Fibroblast of mammary gland (primary cell): ENCODE measurements at regions not wholly inside any gene's neighbourhood (a gene's known extent, or its start where the extent isn't known, plus 50 kb on each side); places are given as distances from the start of the nearest gene placed in this dataset.

Experiments
- DNase-seq: peaks from one replicate; pipeline ENCODE4 v3.0.0-alpha.2; 2010; ENCODE audit warnings: low read depth
- H3K4me3 ChIP-seq: 2 replicates; pipeline ENCODE4 v1.5.1; 2011; ENCODE audit warnings: low read depth, mild to moderate bottlenecking, low read length, moderate library complexity; ENCODE audit not compliant: control insufficient read depth
- TF ChIP-seq, protein P1 (sequence below): conservative IDR thresholded peaks from 2 replicates; pipeline ENCODE4 v1.5.1; 2011; ENCODE audit warnings: low read depth, low read length, inconsistent platforms; ENCODE audit not compliant: control insufficient read depth, insufficient read depth

DNA sequence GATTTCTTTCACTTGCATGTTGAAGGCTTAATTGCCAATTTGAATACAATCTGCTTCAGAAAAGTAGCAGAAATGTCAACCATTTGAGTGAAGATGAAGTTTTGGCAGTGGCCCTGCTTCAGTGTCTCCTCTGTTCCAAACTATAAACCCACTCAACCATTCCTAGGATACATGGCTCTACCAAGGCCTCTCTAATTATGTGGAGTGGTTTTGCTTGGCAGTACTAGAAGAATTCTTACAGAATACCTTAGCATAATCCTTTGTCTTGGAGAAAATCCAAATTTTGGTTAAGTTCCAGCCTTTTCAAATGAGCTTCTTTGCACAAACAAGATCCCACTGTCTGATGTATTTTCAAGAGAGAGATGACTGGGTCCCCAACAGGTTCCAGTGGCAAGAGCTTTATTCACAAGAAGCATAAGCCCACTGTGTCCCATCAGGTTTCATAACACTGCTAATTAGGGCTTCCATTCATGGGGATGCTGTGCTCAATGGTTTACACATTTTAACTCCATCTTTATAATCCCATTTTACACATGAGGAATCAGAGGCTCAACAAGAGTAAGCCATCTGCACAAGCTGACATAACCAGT lies 234.5 kb downstream of the IPO8 start:
- H3K4me3 ChIP-seq, result no peak overlapping the region
- TF ChIP-seq, protein P1, sequence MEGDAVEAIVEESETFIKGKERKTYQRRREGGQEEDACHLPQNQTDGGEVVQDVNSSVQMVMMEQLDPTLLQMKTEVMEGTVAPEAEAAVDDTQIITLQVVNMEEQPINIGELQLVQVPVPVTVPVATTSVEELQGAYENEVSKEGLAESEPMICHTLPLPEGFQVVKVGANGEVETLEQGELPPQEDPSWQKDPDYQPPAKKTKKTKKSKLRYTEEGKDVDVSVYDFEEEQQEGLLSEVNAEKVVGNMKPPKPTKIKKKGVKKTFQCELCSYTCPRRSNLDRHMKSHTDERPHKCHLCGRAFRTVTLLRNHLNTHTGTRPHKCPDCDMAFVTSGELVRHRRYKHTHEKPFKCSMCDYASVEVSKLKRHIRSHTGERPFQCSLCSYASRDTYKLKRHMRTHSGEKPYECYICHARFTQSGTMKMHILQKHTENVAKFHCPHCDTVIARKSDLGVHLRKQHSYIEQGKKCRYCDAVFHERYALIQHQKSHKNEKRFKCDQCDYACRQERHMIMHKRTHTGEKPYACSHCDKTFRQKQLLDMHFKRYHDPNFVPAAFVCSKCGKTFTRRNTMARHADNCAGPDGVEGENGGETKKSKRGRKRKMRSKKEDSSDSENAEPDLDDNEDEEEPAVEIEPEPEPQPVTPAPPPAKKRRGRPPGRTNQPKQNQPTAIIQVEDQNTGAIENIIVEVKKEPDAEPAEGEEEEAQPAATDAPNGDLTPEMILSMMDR, result no peak
- no peak for DNase-seq

DNA sequence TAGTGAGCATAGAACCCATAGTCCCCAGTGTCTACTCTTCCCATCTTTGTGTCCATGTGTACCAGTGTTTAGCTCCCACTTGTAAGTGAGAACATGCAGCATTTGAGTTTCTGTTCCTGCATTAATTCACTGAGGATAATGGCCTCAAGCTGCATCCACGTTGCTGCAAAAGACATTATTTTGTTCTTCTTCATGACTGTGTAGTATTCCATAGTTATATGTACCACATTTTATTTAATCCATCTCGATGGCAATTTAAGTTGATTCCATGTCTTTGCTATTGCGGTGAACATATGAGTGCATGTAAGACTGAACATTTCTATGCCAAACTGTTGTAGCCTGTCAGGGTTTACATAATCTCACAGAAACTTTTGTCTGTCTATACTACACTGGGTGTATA lies 237.2 kb downstream of the IPO8 start:
- no peak for DNase-seq
- TF ChIP-seq, protein P1, result no peak
- no peak overlapping the region for H3K4me3 ChIP-seq

- DNase-seq, result peak; percentile 96
- TF ChIP-seq, protein P1, result peak; percentile 70
- H3K4me3 ChIP-seq, result no peak overlapping the region
Observed at GRCh38 chr12:30457621-30458289, 237.9 kb downstream of the IPO8 start.

DNA sequence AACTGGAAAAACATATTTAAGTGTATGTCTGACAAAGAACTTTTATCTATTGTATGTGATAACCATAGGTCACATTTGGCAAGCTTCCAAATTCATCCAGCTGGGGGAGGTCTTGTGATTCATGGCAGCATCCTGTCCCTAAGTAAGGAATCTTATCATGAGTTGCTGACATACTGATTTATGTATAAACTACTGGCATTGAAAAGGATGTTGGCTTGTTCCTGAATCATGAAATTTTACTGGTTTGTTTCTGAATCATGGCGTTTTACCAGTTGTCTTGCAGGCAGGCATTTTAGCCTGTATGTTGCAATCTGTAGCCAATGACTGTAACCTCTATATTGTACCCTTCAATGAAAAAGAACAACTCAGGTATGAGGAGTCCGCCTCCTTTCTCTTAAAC lies 244.8 kb downstream of the IPO8 start:
- no peak overlapping the region for H3K4me3 ChIP-seq
- DNase-seq, result peak; percentile 78
- TF ChIP-seq, protein P1, result no peak

- no peak for DNase-seq
- TF ChIP-seq, protein P1, result no peak
- no peak overlapping the region for H3K4me3 ChIP-seq
Observed at GRCh38 chr12:30450226-30450625, 245.4 kb downstream of the IPO8 start.

DNA sequence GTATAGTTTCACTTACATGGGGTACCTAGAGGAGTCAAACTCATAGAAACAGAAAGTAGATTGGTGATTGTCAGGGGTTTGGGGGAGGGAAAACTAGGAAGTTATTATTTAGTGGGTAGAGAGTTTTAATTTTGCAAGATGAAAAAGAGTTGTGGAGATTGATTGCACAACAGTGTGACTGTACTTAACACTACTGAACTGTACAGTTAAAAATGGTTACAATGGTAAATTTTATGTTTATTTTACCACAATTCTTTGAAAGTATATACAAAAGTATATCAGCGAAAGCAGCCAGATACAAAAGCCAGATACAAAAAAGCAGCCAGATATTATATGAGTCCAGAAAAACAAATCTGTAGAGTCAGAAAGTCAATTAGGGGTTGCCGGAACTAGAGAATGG lies 247.6 kb downstream of the IPO8 start:
- H3K4me3 ChIP-seq, result no peak overlapping the region
- no peak for DNase-seq
- TF ChIP-seq, protein P1, result no peak
